Colonic mucosa (tissue), 4 donors: ENCODE measurements at regions not wholly inside any gene's neighbourhood (a gene's known extent, or its start where the extent isn't known, plus 50 kb on each side); places are given as distances from the start of the nearest gene placed in this dataset.

ENCODE experiments used
- DNase-seq: peaks from one replicate; pipeline ENCODE4 v3.0.0-alpha.2; 2020
- H3K27ac ChIP-seq: fragments of 200-600 bp; one replicate; pipeline ENCODE4 v1.8.0; 2021
- H3K27me3 ChIP-seq: fragments of 200-600 bp; one replicate; pipeline ENCODE4 v1.8.0; 2021
- H3K36me3 ChIP-seq: fragments of 200-600 bp; one replicate; pipeline ENCODE4 v1.8.0; 2021
- H3K4me1 ChIP-seq: fragments of 200-600 bp; one replicate; pipeline ENCODE4 v1.8.0; 2021; ENCODE audit warnings: mild to moderate bottlenecking
- H3K4me3 ChIP-seq: fragments of 200-600 bp; one replicate; pipeline ENCODE4 v1.8.0; 2021
- H3K9ac ChIP-seq, 2 donors: one replicate each; pipeline ENCODE4 v1.7.0; 2013; ENCODE audit warnings: control low read depth in 2 of 2, low read depth in 2 of 2, low read length in 2 of 2
- H3K9me3 ChIP-seq: fragments of 200-600 bp; one replicate; pipeline ENCODE4 v1.8.0; 2021
- CTCF ChIP-seq: fragments of 200-600 bp; IDR thresholded peaks from one replicate; pipeline ENCODE4 v1.8.0; 2022; ENCODE audit warnings: antibody characterized with exemption, mild to moderate bottlenecking
- intact Hi-C: fragments of 100-400 bp; cut with DNase I; formaldehyde crosslinking; loops from one replicate; pipeline ENCODE4 v1.14.1; 2022
- donor health status: healthy.
- donor health status: DM: no; HTN: no; CAD: no.
- donor health status: DM: no; HTN: no; CAD: no.

- Histone ChIP-seq H3K4me1 (peaks cover 9% of the 10 kb centered on the region), H3K27ac (no peak overlapping the region), H3K9ac (no peak overlapping the region), H3K9me3 (no peaks in the 10 kb centered on the region), H3K27me3 (no peaks in the 10 kb centered on the region), H3K36me3 (no peaks in the 10 kb centered on the region), H3K4me3 (no peak overlapping the region)
- no peak for DNase-seq
- TF ChIP-seq CTCF: no peak
- intact Hi-C loops: no loop called here
Observed at GRCh38 chr7:130989101-130989795, 255.2 kb upstream of the KLF14 start.

DNA sequence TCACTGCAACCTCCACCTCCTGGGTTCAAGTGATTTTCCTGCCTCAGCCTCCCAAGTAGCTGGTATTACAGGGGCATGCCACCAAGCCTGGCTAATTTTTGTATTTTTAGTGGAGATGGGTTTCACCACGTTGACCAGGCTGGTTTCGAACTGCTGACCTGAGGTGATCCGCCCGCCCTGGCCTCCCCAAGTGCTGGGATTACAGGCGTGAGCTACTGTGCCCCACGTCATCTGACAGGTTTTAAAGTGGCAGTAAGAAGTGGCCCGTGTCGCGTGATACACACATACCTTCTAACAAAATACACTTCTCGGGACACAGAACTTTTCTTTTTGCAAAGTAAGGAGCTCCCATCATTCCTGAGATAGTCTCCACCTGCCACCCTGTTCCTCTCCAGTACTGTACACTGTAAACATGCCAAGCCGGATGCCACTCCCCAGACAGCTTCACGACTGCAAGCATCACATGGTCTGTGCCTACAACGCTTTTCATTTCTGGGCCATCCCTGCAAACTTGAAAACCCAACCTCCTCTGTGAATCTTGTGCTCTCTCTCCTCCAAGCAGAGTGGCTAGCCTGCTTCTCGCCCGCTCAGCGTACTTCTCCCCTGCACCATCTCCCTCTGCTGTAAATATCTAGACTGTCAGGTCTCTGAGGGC is 256.3 kb upstream of the KLF14 start:
- Histone ChIP-seq H3K27me3 (no peaks in the 10 kb centered on the region), H3K9me3 (no peaks in the 10 kb centered on the region), H3K27ac (peak overlapping the region; percentile 58), H3K9ac (peak overlapping the region in 1 of 2 donors; percentile 46), H3K4me3 (no peak overlapping the region), H3K4me1 (peaks cover 19% of the 10 kb centered on the region), H3K36me3 (no peaks in the 10 kb centered on the region)
- peak; percentile 87 for DNase-seq
- intact Hi-C loops: no loop called here
- TF ChIP-seq CTCF: no peak

DNA sequence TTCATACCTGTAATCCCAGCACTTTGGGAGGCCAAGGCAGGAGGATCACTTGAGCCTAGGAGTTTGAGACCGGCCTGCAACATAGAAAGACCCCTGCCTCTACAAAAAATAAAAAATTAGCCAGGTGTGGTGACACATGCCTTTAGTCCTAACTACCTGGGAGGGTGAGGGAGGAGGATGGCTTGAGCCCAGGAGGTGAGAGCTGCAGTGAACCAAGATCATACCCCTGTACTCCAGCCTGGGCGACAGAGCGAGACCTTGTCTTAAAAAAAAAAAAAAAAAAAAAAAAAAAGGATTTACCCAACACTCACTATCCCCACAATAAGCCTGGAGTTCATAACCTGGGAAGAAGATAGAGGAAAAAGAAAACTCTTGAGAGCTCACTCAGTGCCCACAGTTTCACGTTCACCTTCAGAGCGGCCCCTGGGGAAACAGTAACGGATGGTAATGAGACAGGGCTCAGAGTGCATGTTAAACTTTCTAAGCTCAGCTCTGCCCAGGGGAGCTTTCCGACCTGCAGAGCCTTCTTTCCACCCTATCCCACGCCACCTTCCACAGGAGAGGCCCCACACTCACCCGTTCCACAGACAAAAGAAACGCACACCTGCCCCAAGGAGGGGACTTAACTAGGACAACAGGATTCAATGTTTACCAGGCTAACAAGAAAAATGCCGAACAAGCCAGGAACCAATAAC is 259.8 kb upstream of the KLF14 start:
- DNase-seq: no peak
- Histone ChIP-seq H3K4me1 (peaks cover 35% of the 10 kb centered on the region), H3K27ac (peak overlapping the region; percentile 94), H3K36me3 (no peaks in the 10 kb centered on the region), H3K27me3 (no peaks in the 10 kb centered on the region), H3K9ac (peak overlapping the region in 1 of 2 donors; percentile 80), H3K4me3 (no peak overlapping the region), H3K9me3 (no peaks in the 10 kb centered on the region)
- intact Hi-C loops: no loop called here
- no peak for TF ChIP-seq CTCF

GRCh38 chr7:130994378-130995115 is 260.5 kb upstream of the KLF14 start:
- H3K9ac ChIP-seq: peak overlapping the region in 1 of 2 donors; percentile 80
- no peak for TF ChIP-seq CTCF
- no peak overlapping the region for H3K4me3 ChIP-seq
- DNase-seq: peak; percentile 61
- H3K27ac ChIP-seq: peak overlapping the region; percentile 94
- H3K27me3 ChIP-seq: no peaks in the 10 kb centered on the region
- intact Hi-C loops: no loop called here
- no peaks in the 10 kb centered on the region for H3K36me3 ChIP-seq
- H3K4me1 ChIP-seq: peaks cover 32% of the 10 kb centered on the region
- H3K9me3 ChIP-seq: no peaks in the 10 kb centered on the region
